CD4-positive, alpha-beta memory T cell (primary cell): ENCODE measurements at regions not wholly inside any gene's neighbourhood (a gene's known extent, or its start where the extent isn't known, plus 50 kb on each side); places are given as distances from the start of the nearest gene placed in this dataset.

Experiments
- CTCF ChIA-PET: fragments of 350-600 bp; sonication (Branson Sonifier 250); formaldehyde crosslinking; loops from one replicate; lab custom pipeline; 2021; ENCODE audit warnings: inconsistent platforms; ENCODE audit not compliant: partially characterized antibody; lab: Charles Lee
- POLR2A ChIA-PET: fragments of 350-600 bp; sonication (Branson Sonifier 250); formaldehyde crosslinking; loops from one replicate; lab custom pipeline; 2021; ENCODE audit not compliant: partially characterized antibody; lab: Charles Lee
- DNase-seq, 5 donors: peaks; one replicate each; pipeline versions ENCODE4 v3.0.0 to v3.0.0-alpha.2; 2020 to 2022; ENCODE audit warnings: mixed read lengths in 1 of 5
- H3K27ac ChIP-seq: one replicate; pipeline ENCODE4 v1.7.0; 2013; ENCODE audit warnings: low read depth, low read length
- H3K27me3 ChIP-seq: 2 replicates; pipeline ENCODE4 v1.7.0; 2013; ENCODE audit warnings: mild to moderate bottlenecking, low read length, moderate library complexity; ENCODE audit not compliant: insufficient read depth
- H3K36me3 ChIP-seq: 2 replicates; pipeline ENCODE4 v1.7.0; 2013; ENCODE audit warnings: mild to moderate bottlenecking, low read length, moderate library complexity; ENCODE audit not compliant: insufficient read depth
- H3K4me1 ChIP-seq: 2 replicates; pipeline ENCODE4 v1.7.0; 2013; ENCODE audit warnings: mild to moderate bottlenecking, low read length, moderate library complexity; ENCODE audit not compliant: insufficient read depth
- H3K4me3 ChIP-seq, 2 donors: one replicate each; pipeline ENCODE4 v1.7.0; 2013; ENCODE audit warnings: low read length in 2 of 2, mild to moderate bottlenecking in 1 of 2
- H3K9me3 ChIP-seq, 2 donors: one replicate each; pipeline ENCODE4 v1.7.0; 2013; ENCODE audit warnings: low read length in 2 of 2, control low read depth in 1 of 2; ENCODE audit not compliant: control insufficient read depth in 1 of 2
- H3K27ac Mint-ChIP-seq, 7 donors: one replicate each; pipeline ENCODE4 v1.8.0; 2020 to 2021; ENCODE audit warnings: mixed read lengths in 7 of 7, mild to moderate bottlenecking in 6 of 7, inconsistent platforms in 3 of 7, moderate library complexity in 3 of 7
- H3K27me3 Mint-ChIP-seq, 2 donors: one replicate each; pipeline ENCODE4 v1.8.0; 2020 to 2021; ENCODE audit warnings: mixed read lengths in 2 of 2
- H3K36me3 Mint-ChIP-seq, 2 donors: one replicate each; pipeline ENCODE4 v1.8.0; 2020 to 2021; ENCODE audit warnings: mixed read lengths in 2 of 2, inconsistent platforms in 1 of 2, mild to moderate bottlenecking in 1 of 2
- H3K4me1 Mint-ChIP-seq, 4 donors: one replicate each; pipeline ENCODE4 v1.8.0; 2020 to 2021; ENCODE audit warnings: mixed read lengths in 4 of 4, mild to moderate bottlenecking in 1 of 4
- H3K4me3 Mint-ChIP-seq, 8 donors: one replicate each; pipeline ENCODE4 v1.8.0; 2020 to 2021; ENCODE audit warnings: mixed read lengths in 8 of 8, mild to moderate bottlenecking in 7 of 8, moderate library complexity in 6 of 8, inconsistent platforms in 3 of 8
- H3K9me3 Mint-ChIP-seq, 8 donors: one replicate each; pipeline ENCODE4 v1.8.0; 2020 to 2021; ENCODE audit warnings: mixed read lengths in 8 of 8, mild to moderate bottlenecking in 5 of 8, inconsistent platforms in 3 of 8, moderate library complexity in 1 of 8
- intact Hi-C: fragments of 100-400 bp; cut with micrococcal nuclease; formaldehyde crosslinking; loops from one replicate; pipeline ENCODE4 v1.15.1; 2023

- ChIA-PET CTCF (interaction anchor here (1.2 kb wide), 1 partner anchor 9 kb away, joined by 3 read pairs; no protein-coding TSS in a partner anchor), POLR2A (no interaction called here)
- no peak for DNase-seq
- Histone ChIP-seq H3K4me1 (no peaks in the 10 kb centered on the region), H3K36me3 (no peaks in the 10 kb centered on the region), H3K27me3 (no peaks in the 10 kb centered on the region), H3K27ac (no peak overlapping the region), H3K9me3 (no peaks in the 10 kb centered on the region), H3K4me3 (no peak overlapping the region)
- Mint-ChIP-seq H3K4me3 (no peak overlapping the region), H3K27me3 (no peaks in the 10 kb centered on the region), H3K27ac (no peak overlapping the region), H3K9me3 (no peaks in the 10 kb centered on the region), H3K36me3 (no peaks in the 10 kb centered on the region), H3K4me1 (no peaks in the 10 kb centered on the region)
- intact Hi-C loops = no loop called here
Observed at GRCh38 chr13:73177017-73177416, 118.2 kb downstream of the KLF5 start.

- Mint-ChIP-seq H3K4me3 (no peak overlapping the region), H3K4me1 (peaks cover 0 to 4% (median 2%) of the 10 kb centered on the region in 4 donors), H3K27ac (peak overlapping the region in 1 of 7 donors; percentile 47), H3K36me3 (no peaks in the 10 kb centered on the region), H3K9me3 (no peaks in the 10 kb centered on the region), H3K27me3 (no peaks in the 10 kb centered on the region)
- Histone ChIP-seq H3K27me3 (no peaks in the 10 kb centered on the region), H3K9me3 (no peaks in the 10 kb centered on the region), H3K36me3 (no peaks in the 10 kb centered on the region), H3K4me3 (no peak overlapping the region), H3K27ac (no peak overlapping the region), H3K4me1 (no peaks in the 10 kb centered on the region)
- no peak for DNase-seq
- POLR2A ChIA-PET = no interaction called here
- intact Hi-C loops = no loop called here
- CTCF ChIA-PET = no interaction called here
Observed at GRCh38 chr13:73174521-73175010, 115.8 kb downstream of the KLF5 start.

DNA sequence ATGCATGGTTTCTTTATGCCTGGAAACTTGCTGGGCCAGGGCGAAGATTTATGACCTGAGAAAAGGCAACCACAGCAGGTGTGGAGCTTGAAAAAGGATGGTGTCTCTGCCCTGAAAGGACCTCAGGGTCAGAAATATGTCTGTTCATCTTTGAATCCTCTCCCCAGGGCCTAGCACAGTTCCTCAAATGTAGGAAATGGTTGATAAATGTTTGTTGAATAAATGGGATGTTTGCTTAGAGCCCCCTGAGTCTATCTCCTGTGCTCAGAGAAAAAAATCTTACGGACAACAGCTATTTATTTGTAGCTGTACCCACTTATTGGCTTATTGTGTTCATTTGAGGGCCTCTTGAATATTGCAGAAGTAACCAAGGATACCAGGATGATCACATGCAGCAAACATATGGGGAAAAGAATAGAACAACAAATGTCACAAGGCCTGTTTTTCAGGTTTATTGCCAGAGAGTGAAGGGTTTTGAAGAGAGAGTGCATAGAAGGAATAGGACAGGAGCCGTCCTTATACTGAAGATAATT, 114.5 kb downstream of the KLF5 start:
- Mint-ChIP-seq H3K4me1 (peaks cover 0 to 4% (median 2%) of the 10 kb centered on the region in 4 donors), H3K27me3 (no peaks in the 10 kb centered on the region), H3K9me3 (no peaks in the 10 kb centered on the region), H3K4me3 (no peak overlapping the region), H3K36me3 (no peaks in the 10 kb centered on the region), H3K27ac (no peak overlapping the region)
- no peak overlapping the region for H3K27ac ChIP-seq
- no peaks in the 10 kb centered on the region for H3K9me3 ChIP-seq
- ChIA-PET POLR2A (no interaction called here), CTCF (no interaction called here)
- no peaks in the 10 kb centered on the region for H3K36me3 ChIP-seq
- H3K27me3 ChIP-seq = no peaks in the 10 kb centered on the region
- no peak overlapping the region for H3K4me3 ChIP-seq
- DNase-seq = no peak
- intact Hi-C loops = no loop called here
- H3K4me1 ChIP-seq = no peaks in the 10 kb centered on the region

DNA sequence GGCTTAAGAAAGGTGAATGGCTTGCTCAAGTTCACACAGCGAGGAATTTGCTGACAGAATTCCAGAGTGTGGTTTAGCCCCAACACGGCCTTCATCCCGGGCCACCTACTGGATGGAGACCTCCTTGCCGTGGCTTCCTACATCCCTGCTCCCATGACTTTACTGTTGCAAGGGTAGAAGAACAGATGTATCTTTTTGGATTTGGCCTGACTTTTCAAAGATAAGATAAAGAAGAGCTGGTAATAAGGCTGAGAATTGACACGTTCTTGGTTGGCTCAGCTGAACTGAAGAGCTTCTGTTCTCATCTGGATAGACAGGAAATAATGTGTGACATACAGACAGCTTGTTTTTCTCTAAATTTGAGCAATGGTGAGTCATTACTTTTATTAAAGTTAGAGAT, 113.1 kb downstream of the KLF5 start:
- no peak overlapping the region for H3K4me3 ChIP-seq
- no peaks in the 10 kb centered on the region for H3K36me3 ChIP-seq
- H3K36me3 Mint-ChIP-seq = no peaks in the 10 kb centered on the region
- peaks cover 0 to 4% (median 2%) of the 10 kb centered on the region in 4 donors for H3K4me1 Mint-ChIP-seq
- intact Hi-C loops = no loop called here
- no peak overlapping the region for H3K27ac Mint-ChIP-seq
- H3K9me3 Mint-ChIP-seq = no peaks in the 10 kb centered on the region
- H3K27me3 Mint-ChIP-seq = no peaks in the 10 kb centered on the region
- CTCF ChIA-PET = no interaction called here
- H3K27me3 ChIP-seq = no peaks in the 10 kb centered on the region
- POLR2A ChIA-PET = no interaction called here
- no peaks in the 10 kb centered on the region for H3K4me1 ChIP-seq
- H3K4me3 Mint-ChIP-seq = no peak overlapping the region
- H3K9me3 ChIP-seq = no peaks in the 10 kb centered on the region
- H3K27ac ChIP-seq = no peak overlapping the region
- no peak for DNase-seq

DNA sequence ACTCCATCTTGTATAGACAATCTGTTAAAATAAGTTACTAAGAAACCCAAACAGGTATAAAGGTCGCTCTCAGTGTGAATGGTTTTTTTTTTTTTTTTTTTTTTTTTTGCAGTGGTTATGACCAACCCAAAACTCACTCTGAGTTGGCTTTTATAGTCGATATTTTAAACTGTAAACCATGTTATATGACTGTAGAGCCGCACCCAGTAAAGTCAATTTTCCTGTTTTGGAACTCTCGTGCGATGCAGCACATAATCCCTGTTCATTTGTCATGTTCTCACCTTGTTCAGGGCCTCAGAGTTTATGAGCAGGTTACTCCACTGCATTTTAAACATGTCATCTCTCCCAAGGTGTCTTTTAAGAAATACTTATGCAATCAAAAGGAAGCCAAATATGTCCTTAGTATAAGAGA, 112.5 kb downstream of the KLF5 start:
- no peak for DNase-seq
- intact Hi-C loops = no loop called here
- Histone ChIP-seq H3K27me3 (no peaks in the 10 kb centered on the region), H3K27ac (no peak overlapping the region), H3K9me3 (no peaks in the 10 kb centered on the region), H3K36me3 (no peaks in the 10 kb centered on the region), H3K4me1 (no peaks in the 10 kb centered on the region), H3K4me3 (no peak overlapping the region)
- CTCF ChIA-PET = no interaction called here
- no peak overlapping the region for H3K27ac Mint-ChIP-seq
- POLR2A ChIA-PET = no interaction called here
- no peak overlapping the region for H3K4me3 Mint-ChIP-seq
- H3K9me3 Mint-ChIP-seq = no peaks in the 10 kb centered on the region
- H3K4me1 Mint-ChIP-seq = peaks cover 0 to 4% (median 2%) of the 10 kb centered on the region in 4 donors
- peaks cover 0 to under 1% of the 10 kb centered on the region in 2 donors for H3K27me3 Mint-ChIP-seq
- H3K36me3 Mint-ChIP-seq = no peaks in the 10 kb centered on the region

DNA sequence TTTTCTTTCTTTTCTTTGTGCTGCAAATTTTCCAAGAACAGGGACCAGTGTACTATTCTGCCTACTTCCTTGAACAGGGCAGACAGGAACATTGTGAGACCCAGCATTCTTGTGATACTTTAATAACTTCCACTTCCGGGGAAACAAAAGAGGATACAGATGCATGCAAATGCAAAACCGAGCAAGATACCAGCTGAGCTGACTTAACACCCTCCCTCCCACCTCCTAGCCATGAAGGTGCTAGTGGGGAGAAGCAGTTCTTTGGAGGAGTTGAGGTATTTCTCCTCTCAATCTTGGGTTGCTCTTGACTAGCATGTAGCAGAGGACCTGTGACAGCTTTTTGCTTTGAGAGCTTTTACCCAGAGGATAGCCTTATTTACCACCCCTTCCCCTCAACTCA, 111.2 kb downstream of the KLF5 start:
- H3K9me3 ChIP-seq = no peaks in the 10 kb centered on the region
- Mint-ChIP-seq H3K4me3 (no peak overlapping the region), H3K36me3 (no peaks in the 10 kb centered on the region), H3K27ac (no peak overlapping the region), H3K4me1 (peaks cover 0 to 4% (median 2%) of the 10 kb centered on the region in 4 donors), H3K9me3 (no peaks in the 10 kb centered on the region), H3K27me3 (peaks cover 0 to 3% of the 10 kb centered on the region in 2 donors)
- ChIA-PET CTCF (no interaction called here), POLR2A (no interaction called here)
- no peaks in the 10 kb centered on the region for H3K36me3 ChIP-seq
- intact Hi-C loops = no loop called here
- H3K4me3 ChIP-seq = no peak overlapping the region
- no peak overlapping the region for H3K27ac ChIP-seq
- no peak for DNase-seq
- H3K27me3 ChIP-seq = no peaks in the 10 kb centered on the region
- no peaks in the 10 kb centered on the region for H3K4me1 ChIP-seq

GRCh38 chr13:73168953-73169401, 110.2 kb downstream of the KLF5 start:
- CTCF ChIA-PET = no interaction called here
- peaks cover 0 to 7% (median 2%) of the 10 kb centered on the region in 4 donors for H3K4me1 Mint-ChIP-seq
- POLR2A ChIA-PET = no interaction called here

More at GRCh38 chr13:73168953-73169401, 110.2 kb downstream of the KLF5 start:
- Mint-ChIP-seq H3K9me3 (no peaks in the 10 kb centered on the region), H3K27ac (peak overlapping the region in 1 of 7 donors; percentile 32), H3K4me3 (no peak overlapping the region), H3K36me3 (no peaks in the 10 kb centered on the region), H3K27me3 (peaks cover 0 to 3% of the 10 kb centered on the region in 2 donors)
- Histone ChIP-seq H3K9me3 (no peaks in the 10 kb centered on the region), H3K36me3 (no peaks in the 10 kb centered on the region), H3K27ac (no peak overlapping the region), H3K27me3 (no peaks in the 10 kb centered on the region), H3K4me1 (no peaks in the 10 kb centered on the region), H3K4me3 (no peak overlapping the region)
- no peak for DNase-seq
- intact Hi-C loops = no loop called here
